SH-SY5Y (cell line): ENCODE measurements at regions not wholly inside any gene's neighbourhood (a gene's known extent, or its start where the extent isn't known, plus 50 kb on each side); places are given as distances from the start of the nearest gene placed in this dataset.

Experiments
- GATA2 ChIP-seq: IDR thresholded peaks from 2 replicates; pipeline ENCODE4 v1.6.1; 2011; ENCODE audit warnings: mild to moderate bottlenecking, low read depth, low read length
- GATA3 ChIP-seq: IDR thresholded peaks from 2 replicates; pipeline ENCODE4 v1.6.1; 2011; ENCODE audit warnings: low read depth, mild to moderate bottlenecking, low read length, moderate library complexity

DNA sequence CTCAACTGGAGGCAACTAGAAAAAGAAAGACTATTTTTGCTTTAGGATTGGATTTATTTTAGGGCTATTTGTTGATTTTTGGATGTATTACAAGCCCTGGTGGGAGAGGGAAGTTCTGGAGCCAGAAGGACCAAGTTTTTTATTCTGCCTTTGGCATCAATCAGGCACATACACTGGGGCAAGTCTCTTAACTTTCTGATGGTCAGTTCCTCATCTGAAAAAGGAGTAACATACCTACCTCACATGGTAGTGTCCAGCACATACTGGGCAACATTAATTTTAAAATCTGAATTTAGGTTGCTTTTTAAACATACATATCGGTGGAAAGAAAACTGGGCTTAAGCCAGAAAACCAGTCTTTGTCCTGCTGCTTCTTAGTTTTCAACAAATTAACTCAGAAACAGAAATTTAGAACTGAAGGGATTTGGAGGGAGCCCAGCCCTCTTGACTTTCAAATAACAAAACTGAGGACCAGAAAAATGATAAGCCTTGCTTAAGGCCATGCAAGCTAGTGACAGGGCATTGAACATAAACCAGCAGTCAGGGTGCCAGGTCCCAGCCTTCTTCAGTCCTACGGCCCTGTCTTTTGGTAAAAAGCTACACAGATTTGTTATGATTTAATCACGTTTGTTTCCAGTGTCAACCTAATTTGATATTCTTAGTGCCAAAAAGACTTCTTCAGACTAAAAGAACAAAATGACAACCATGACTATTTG is 90.2 kb upstream of the SLC38A2 start:
- TF ChIP-seq GATA2 (no peak), GATA3 (no peak)
